Lung microvascular endothelial cell (primary cell): ENCODE measurements at regions not wholly inside any gene's neighbourhood (a gene's known extent, or its start where the extent isn't known, plus 50 kb on each side); places are given as distances from the start of the nearest gene placed in this dataset.

ENCODE experiments used
- DNase-seq, 2 donors: peaks; one replicate each; pipeline versions ENCODE4 v3.0.0 to v3.0.0-alpha.2; 2010; ENCODE audit warnings: low read depth in 2 of 2

DNA sequence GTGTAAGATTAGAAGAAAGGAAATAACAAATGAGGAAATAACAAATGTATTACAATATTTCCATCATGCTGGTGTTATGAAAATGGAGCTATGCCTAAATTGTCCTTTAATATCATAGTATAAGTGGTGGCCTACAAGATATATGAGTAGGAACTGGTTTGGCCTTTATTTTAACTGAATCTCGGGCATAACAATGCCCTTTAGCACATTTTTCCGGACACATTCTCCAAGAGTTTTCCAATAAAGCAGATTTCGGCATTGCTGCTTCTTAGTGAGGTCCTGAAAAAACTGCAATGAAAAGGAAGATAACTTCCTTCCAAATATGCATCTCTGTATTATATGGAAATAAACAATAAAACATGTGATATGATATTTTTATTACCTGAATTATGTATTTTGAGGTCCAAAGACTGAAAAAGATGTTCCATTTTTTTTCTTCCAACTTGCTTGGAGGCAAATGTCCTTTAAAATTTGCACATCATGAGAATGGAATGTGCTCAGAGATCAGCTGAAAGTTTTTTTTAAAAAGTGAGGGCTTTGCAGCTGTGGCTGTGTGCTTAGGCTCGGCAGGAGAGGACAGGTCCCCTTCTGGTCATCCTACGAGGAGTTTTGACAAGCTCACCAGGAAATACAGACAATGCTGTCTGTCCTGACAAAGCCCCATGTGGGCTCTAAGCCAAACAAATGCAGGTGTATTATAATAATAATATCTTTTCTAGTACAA is 132.3 kb upstream of the RND3 start:
- peak in 1 of 2 donors; percentile 62 for DNase-seq

DNA sequence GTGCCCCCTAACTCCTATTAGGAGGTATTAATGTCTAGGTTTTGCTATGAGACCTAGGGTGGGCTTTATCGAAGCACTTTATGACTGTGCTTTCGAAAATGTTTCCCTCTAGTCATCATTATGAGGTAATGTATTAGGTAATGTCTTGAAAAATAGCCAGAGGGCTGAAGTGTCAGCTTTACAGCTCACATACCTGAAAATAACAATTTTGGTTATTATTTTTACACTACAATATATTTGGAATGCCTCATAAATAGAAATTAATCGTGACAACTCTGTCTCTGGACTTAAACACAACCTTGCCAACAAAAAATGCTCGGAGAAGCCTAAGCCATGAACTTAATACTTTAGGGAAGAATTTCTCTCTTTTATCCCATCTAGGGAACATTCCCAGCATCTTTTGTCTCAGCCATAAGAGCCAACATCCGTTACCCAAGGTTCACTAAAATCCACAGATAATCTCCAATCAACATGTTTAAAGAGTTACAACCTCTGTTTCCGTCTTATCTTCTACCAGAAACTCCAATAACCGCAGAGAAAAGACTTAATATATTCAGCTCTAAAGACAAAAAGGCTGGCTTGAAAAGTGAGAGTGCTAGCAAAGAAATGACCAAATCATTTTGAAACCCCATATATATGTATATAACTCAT is 130.9 kb upstream of the RND3 start:
- DNase-seq, result no peak

DNA sequence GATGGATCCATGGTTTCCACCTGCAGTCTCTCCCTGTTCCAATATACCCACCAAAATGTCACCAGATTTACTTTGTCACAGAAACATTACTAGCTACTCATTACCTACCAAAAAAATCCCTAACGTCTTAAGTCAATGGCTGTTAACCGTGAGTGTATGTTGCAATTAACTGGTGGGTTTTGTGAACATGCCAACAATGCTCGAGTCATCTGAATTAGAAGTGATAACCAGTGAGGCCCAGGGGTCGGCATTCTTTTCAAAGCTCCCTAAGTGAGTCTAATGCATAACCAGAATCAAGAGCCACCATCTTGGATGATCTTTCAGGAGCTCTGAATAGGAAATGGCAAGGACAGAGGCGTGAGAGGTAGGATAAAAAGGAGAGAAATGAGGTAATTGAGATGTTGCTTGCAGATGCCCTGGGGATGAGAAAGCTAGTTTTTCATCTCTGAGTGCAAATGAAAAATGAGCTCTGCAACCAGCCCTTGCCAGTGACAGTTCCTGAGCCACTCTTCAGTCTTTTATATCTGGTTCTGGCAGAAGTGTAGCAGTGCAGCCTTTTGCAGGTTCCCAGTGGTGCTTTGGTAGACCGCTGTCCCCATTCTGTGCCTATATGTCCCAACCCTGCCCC is 130.0 kb upstream of the RND3 start:
- no peak for DNase-seq

DNA sequence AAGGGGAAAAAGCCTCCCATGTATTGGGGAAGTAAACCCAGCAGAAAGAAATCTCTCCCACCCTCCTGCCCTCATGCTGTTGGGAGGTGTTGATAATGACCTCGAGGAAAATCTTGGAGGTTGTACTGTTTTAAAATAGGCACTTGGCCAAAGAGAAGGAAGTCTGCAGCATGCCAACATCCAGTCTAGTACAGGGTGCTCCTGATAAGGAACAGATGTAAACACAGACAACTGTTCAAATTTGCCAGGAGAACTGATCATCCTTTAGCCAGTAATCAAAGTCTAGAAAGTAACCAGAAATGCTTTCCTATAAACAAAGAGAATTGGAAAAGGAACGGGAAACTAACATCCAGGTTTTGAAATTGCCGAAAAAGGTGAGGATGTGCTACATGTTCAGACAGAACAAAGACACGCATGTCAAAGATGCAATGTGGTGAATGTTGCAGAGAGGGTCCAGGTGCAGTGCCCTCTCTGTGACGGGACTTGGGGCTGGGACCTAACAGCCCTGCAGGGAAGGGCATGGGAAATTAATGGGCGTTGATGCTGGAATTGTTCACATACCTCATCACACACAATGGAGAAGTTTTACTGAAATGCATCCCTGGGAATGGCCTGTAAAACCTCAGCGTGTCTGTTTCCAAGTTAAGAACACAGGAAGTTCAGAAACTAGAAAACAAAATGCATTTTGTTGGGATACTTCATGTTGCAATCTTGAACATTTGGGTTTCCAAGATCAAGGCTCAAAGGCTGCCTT is 125.7 kb upstream of the RND3 start:
- DNase-seq, result peak in 1 of 2 donors; percentile 24

DNA sequence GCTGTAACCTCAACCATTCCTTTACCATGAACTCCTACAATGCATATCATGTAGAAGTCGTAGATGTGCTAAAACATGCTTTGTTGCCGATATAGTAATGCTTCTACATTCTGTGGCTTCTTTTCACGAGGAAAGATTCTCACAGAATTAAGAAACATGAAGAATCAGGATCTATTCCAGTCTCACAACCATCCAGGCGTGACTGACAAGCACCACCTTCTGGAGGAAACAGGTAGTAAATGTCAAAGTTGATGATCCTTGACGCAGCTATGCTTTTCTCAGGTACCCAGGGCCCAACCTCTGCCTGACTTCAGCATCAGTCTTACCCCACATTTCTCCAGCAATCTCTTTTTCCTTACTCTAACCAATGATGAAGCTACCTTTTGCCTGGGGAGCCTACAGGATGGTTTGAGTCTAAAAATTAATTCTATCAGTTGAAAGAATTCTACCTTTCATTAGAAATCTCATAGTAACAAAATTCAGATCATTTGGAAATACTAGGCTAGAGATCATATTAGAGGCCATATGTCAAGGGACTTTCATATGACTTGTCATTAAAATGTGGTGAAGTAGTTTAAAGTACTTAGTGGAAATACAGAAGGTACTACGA is 123.3 kb upstream of the RND3 start:
- peak; percentile 22 to 60 for DNase-seq

DNA sequence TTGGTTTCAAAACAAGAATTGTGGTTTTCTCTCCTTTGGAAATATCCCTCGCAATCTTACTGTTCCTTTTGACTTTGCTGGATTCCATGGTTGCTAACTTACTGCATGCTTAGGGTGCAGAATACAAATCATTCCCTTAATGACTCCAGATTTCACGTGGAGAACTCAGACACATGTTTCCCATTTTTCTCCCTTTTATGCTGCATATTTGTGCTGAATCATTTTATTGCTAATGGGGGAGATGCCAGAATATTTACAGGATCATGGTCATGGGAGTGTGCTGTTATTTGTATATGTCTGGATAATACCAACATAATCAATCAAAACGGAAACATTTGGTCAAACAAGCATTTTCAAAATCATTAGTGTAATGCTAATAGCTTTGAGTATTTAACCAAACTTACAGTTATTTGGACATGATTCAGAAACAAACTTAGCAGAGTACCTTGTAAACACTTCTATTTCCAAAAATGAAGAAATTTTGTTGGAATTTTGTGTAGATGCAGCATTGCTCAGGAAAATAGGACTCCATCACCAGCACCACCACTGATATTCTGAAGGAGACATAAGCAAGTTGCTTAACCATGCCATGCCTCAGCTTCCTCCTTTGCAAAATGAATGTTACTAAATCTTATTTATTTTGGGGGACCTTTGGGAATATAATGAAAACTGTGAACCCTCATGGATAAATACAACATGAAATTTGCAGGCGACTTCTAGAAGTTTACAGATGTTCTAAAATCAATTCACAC is 122.5 kb upstream of the RND3 start:
- DNase-seq, result no peak

DNA sequence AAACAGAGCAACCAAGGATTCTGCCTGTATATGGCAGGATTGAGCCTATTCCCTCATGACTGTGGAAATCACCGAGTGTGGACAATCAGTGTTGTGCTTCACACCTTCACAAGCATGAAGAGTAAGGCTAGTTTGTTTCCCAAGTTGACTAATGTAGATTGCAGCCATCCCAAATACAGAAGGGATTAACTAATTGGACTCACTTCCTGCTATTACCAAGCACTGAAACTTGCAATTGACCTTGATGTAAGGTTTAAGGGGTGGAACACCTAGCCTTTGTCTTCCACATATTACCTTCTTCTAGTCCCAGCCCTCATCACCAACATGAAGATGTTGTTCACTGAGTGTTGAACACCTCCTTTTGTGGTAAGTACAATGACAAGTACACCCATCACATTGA is 120.9 kb upstream of the RND3 start:
- DNase-seq, result no peak

DNA sequence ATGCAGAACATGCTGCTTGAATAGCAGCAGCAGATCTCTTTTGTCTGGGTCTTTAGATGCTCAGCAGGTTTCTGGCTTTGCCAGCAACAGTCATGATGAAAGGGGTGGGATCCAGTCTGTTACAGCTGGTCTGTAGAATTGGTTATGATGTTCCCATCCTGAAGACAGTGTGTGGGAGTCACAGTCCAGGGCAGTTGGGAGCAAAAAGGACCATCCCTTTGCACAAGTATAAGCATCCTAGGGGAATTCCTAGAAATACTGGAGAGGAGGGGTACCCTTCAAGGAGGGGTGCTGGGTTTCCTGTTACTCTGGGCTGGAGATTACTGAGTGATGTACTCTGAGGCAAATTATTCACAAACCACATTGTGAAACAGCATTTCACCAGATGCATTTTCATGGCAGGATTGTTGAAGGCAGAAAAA is 119.9 kb upstream of the RND3 start:
- no peak for DNase-seq

DNA sequence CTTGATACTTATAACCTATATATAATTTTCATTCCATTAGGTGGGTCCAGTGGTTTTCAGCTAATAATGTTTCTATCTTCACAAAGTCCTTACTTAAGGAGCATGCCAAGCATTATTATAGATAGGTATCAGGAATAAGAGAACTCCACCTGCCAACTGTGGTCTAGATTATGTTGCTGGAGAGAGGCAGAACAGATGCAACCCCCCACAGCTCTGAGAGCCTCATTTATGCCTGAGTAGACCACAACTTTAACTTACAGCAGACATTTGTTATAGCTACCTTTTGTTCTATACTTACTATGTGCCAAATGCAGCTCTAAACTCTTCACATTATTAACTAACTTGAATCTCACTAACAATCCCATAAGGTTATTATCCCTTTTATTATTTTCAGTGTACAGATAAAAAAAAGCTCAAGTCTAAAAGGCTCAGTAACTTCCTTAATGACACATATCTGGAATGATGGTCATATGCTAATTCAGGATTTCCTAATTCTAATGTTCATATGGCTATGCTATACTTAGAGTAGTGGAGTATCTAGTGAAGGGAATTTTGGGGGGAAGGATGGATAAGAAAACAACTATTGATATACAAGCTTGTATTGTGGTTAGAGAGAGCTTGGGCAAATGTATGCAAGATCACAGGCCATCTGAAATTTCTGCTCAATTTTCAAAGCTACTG is 119.1 kb upstream of the RND3 start:
- DNase-seq, result no peak

DNA sequence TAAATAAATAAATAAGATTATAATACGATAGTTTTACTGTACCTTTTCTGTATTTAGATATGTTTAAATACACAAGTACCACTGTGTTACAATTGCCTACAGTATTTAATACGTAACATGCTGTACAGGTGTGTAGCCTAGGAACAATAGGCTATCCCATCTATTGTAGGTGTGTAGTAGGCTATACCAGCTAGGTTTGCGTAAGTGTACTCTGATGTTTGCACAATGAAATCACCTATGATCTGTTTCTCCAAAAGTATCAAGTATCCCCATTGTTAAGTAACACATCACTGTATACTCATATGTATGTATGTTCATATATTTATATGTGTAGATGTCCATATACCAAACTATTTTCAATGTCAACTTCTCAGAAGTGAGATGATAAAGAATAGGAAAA is 118.2 kb upstream of the RND3 start:
- no peak for DNase-seq

DNA sequence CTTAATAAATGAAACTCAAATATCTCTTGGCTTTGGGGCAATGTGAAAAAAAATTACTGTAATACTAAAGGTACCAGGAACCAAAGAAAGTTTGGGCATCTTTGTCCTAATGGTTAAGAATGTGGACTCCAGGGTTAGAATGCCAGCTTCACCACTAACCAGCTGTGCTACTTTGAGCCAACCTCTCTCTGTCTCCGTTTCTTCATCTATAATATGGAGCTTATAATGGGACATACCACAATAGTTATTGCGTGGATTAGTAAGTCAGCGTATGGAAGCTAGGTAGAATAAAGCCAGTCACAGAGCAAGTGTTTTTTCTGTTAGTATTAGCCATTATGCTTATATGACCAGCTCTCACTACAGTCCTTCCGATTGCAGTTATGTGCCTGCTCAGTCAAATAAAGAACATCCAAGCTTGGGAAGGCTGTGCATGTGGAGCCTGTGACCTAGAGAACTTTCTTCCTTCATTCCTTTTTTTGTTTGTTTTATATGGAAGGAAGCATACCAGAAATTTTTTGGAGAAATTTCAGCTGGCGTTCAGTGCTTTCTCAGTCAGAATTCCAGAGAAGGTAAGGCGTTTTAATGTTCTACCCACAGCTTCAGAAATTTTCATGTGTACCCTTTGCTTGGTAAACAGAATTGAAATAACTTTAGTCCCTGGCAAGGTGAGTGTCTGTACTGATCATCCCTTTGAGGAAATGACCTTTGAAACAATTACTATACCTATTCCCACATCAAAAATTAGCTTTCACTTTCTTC is 114.0 kb upstream of the RND3 start:
- DNase-seq, result no peak

DNA sequence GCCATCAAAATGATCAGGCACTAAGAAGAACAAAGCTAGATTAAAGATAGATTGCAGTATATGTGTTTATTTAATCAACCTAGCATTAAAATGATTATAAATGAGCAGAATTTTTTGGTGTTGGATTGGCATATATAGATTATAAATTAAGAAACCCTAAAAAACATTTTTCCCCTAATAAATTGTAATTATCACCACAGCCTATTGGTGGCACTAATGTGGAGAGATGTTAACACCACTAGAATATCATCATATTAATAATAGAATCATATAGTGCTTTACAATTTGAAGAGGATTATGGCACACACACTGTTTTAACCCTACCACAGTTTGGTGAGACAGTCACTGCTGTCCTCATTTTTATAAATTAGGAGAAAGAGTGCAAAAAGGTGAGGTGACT is 112.4 kb upstream of the RND3 start:
- DNase-seq, result no peak

DNA sequence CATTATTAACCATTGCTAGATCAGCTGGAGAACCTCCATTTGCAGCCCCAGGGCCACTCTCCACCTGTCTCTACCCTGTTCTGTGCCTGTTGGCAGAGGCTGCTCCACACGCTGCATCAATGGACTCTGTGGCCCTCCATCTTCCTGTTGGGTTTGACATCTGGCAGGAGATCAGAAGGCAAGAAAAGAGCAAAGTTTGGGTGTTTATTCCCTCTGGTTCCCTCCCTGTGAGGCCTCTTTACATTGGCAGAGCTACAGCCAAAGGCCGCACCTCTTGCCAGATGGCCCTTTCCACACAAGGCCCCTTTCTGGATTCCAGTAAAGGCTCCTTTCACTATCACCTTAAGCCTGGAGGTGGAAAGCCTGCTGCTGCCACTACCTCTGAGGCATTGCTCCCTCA is 110.9 kb upstream of the RND3 start:
- no peak for DNase-seq

DNA sequence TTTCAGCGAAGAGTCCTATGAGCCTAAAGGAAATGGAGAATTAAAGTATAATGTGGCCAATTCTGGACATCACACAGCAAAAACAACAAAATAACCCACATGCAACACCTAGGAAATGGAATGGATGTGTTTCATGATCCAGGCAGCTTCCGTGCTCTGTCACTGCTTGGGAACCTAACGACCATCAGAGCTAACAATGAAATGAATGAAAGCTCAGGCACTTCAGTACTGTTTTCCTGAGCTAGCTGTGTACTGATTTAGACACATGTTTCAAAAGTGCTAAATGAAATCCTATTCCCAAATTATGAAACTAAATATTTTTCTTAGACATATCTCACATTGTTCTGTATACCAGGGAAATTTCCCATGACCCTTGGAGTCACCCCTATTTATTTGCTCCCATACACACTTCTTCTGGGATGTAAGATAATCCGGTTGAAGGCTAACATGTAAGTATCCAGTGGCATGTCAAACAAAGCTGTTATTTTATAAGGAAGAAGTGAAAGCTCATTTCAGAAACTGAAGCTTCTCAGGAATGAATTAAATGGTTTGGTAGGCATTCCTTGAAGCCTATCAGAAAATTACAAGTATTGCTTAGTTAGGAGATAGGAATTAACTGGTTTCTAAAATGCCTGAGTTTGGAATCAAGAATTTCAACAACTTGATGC is 108.5 kb upstream of the RND3 start:
- peak in 1 of 2 donors; percentile 8 for DNase-seq

DNA sequence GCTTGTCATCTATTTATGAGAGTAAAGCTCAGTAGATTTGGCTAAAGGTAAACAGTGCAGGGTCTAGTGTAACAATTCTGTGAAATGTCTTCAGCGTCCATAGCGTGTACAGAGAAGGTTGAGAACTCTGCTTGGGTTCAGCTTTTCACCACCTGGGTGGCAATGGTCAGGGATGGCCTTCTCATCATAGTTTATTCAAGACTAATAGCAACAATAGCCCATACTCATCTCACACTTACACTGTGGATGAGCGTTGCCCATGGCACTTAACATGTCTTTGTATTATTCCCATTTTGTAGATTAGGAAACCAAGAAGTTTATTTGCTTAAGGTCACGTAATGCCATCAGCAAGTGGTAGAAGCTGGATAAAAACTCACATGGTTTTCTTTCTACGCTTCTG is 106.8 kb upstream of the RND3 start:
- DNase-seq, result no peak

DNA sequence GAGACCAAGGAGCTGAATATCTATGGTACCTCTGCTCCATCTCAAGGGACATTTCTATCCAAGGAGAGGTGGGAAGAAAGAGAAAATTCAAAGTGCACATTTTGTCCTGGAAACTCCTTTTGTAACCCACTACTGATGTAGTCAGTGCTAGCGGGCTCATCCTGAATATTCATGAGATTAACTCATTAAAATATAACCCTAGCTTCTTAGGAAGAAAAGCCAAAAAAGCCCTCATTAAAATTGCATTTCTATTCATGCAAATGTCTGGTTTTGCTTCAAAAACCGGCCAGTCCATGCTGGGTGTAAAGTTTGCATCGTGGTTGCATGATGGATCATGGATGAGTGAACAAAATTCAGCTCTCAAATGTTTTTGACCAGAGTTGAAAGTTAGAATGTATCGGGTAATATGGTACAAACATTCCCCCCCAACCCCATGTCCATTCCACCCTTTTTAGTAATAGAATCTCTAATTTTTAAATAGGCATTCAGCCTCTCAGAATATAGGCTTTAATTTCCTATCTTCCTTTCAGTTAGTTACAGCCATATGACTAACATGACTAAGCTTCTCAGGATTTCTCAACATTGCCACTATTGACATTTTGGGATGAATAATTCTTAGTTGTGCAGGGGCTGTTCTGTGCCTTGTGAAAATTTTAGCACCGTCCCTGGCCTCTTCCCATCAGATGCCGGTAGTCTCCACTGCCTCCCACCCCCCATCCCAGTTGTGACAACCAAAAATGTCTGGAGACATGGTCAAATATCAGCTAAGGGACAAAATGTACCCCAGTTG is 104.2 kb upstream of the RND3 start:
- no peak for DNase-seq

DNA sequence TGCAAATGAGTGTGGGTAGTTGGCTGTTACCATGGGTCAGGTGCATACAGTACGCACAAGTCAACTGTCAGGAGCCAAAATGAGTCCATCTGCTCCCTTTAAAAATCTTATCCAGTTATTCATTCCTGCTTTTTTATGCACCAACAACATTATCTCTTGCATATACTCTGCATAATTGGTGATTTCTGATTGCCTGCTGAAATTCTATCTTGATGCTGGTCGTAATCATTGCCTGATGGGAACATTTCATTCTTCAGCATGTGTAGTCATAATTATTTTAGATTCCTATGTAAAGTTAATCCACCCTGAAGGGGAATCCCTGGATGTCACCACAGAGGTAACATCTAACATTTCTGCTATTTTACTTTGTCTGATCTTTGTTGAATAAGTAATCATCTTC is 102.2 kb upstream of the RND3 start:
- DNase-seq, result no peak

DNA sequence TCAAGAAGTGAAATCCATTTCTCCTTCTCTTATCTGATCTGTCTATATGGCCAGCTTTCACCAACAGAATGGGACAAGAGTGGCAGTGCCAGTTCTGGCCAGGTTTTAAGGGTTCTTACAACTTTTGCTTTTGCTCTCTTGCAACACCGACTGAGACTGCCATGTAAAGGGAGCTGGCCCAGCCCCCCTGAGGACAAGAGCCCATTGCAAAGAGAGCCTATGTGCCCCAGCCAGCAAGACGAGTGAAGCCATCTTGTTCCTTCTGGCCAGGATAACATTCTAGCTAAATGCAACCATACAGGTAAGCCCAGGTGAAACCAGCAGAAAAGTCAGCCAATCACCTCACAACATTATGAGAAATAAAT is 101.0 kb upstream of the RND3 start:
- no peak for DNase-seq
